Epidermal melanocyte (primary cell): ENCODE measurements at regions not wholly inside any gene's neighbourhood (a gene's known extent, or its start where the extent isn't known, plus 50 kb on each side); places are given as distances from the start of the nearest gene placed in this dataset.

Experiments used
- DNase-seq: peaks from one replicate; pipeline ENCODE4 v3.0.0; 2011; ENCODE audit warnings: low spot score; ENCODE audit not compliant: insufficient read length

- DNase-seq, result no peak
Observed at GRCh38 chr4:11505221-11505971, 76.7 kb upstream of the HS3ST1 start.

GRCh38 chr4:11503166-11503565 lies 74.5 kb upstream of the HS3ST1 start:
- no peak for DNase-seq

DNA sequence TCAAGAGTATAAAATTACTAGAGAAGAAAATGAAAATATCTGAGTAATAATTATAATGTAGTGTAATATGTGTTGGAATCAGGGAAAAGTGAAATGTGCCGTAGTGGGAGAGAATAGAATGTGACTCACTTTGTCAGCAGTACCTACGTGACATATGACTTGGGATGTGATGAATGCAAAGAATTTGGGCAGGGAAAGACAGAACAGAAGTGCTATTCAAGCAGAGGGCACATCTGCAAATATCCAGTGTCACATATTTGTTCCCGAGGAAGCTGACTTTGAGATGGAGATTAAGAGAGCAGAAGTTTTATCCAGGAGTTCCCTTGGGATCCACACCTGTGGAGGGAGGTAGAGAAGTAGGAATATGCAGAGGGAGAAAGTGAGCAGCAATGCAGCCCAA lies 69.3 kb upstream of the HS3ST1 start:
- DNase-seq, result no peak

DNA sequence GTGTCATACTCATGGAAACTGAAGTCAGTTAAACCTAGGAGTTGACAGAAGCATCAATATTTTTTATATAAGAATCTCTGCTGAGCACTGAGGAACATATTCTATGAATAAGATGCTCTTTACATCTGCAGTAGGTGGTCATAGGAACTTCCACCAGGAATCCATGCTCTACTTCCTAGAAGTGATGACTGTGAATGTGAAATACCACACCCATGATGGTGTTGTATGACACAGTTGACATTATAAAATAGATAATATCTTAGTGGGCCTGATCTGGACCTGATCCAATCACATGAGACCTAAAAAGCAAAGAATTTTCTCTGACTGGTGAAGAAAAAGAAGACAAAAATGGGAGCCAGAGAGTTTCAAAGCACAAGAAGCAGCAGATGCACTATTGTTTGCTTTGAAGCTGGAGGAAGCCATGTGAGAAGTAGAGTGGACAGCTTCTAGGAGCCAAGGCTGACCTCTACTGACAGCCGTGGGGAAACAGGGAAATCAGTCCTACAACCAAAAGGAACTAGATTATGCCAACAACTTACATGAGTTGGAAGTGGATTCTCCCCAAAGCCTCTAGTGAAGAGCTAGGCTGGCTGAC lies 68.6 kb upstream of the HS3ST1 start:
- no peak for DNase-seq

GRCh38 chr4:11496351-11496829 lies 67.7 kb upstream of the HS3ST1 start:
- DNase-seq, result no peak

DNA sequence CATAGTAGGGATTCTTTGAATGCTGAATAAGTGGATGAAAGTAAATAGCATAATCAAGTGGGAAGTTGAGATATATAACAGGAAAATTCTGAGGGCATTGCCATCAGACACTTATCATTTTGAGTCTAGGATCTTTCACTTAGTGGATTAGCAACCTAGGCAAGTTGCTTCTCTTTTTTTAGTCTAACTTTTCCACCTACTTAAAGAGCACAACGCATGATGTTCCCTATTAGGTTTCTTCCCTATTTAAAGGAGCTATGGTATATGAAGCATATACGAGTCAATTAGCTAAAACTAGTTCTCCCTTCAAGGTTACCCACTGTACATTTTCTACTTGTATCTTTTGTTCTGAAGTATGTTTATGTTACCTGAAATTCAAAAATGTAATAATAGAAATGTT lies 67.1 kb upstream of the HS3ST1 start:
- no peak for DNase-seq

- no peak for DNase-seq
Observed at GRCh38 chr4:11495291-11495690, 66.6 kb upstream of the HS3ST1 start.

GRCh38 chr4:11494232-11494631 lies 65.5 kb upstream of the HS3ST1 start:
- no peak for DNase-seq

- DNase-seq, result no peak
Observed at GRCh38 chr4:11489453-11490083, 60.9 kb upstream of the HS3ST1 start.

DNA sequence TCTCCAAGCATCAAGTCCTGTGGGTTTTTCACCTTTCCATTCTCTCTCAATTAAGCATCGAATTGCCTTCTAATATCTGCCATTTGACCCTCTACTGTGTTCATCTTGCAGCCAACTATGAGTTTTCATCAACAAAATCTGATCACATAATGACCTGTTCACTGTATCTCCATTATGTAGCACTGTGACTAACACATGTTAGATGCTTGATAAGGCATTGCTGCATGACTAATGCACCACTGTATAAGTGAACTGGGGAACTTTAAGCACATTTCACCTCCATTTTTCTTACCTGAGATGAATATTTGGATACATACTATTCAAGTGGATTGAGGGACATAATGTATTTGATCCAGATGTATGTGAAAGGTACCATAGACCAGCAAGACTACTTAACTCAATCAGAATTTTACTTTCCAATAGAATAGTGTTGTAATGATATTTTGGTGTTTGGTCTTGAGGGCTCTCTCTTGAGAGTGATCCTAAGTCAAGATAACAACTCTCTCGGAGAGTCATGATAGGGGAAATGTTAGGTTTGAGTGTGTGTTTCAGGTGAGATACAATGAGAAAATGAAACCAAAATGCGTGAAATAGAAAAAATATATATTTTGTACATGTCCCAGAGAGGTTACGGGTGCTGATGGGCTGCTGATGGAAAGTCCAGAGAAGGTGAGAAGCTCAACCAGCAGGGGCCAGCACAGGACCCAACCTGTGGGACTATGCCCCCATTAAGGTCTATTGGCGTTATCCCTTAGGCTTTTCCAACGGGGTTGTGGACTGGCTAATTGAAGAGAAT lies 60.2 kb upstream of the HS3ST1 start:
- no peak for DNase-seq

GRCh38 chr4:11487868-11488544 lies 59.3 kb upstream of the HS3ST1 start:
- DNase-seq, result no peak

DNA sequence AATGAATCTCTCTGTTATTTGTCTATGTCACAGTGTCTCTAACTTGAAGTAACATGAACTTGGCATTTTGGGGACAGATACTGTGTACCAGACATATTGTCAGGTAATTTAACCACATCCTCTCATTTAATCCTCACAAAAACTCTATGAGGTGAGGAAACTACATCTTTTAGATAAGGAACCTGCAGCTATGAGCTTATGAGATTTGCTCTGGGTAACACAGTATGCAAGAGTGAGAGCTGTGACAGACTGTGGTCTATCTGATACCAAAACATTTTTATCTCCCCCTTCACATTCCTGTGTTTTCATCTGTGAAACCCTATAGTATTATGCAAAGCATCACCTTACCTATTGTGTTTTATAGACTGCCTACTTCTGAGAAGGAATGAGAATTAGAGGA lies 58.4 kb upstream of the HS3ST1 start:
- DNase-seq, result no peak

- DNase-seq, result no peak
Observed at GRCh38 chr4:11485926-11486325, 57.2 kb upstream of the HS3ST1 start.

DNA sequence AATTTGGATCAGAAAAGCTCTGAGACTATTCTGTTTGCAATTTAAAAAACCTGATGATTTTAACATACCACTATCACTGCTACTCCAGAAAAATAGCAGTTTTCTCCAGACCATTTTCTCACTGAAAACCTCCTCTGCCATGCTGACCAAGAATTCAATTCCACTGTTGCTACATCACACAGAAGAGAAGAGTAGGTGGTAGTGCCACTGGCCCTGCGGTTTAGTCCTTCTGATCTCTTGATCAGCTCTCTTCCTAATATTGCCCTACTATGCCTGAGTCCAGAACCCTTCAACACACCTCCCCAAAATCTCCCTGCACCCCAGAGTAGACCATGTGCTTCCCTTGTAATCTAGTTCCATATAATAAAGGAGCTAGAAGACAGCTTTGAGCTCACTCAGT lies 55.8 kb upstream of the HS3ST1 start:
- DNase-seq, result no peak

GRCh38 chr4:11483046-11483445 lies 54.4 kb upstream of the HS3ST1 start:
- no peak for DNase-seq

GRCh38 chr4:11480683-11481082 lies 52.0 kb upstream of the HS3ST1 start:
- DNase-seq, result no peak
